ENCODE measurements at regions not wholly inside any gene's neighbourhood (a gene's known extent, or its start where the extent isn't known, plus 50 kb on each side); places are given as distances from the start of the nearest gene placed in this dataset.

- no peak overlapping the region for H3K27ac Mint-ChIP-seq (ENCODE audit: low read depth, unreplicated experiment)
- ChIA-PET CTCF (no interaction called here), POLR2A (interaction anchor here (0.6 kb wide), 1 partner anchor 19 kb away, joined by 3 read pairs; no protein-coding TSS in a partner anchor)
- TF ChIP-seq CTCF (IDR thresholded peaks at IDR 0.05; ENCODE audit: unreplicated experiment): no peak
- no peaks in the 10 kb centered on the region for H3K4me1 Mint-ChIP-seq (ENCODE audit: insufficient read depth, unreplicated experiment)
- no peaks in the 10 kb centered on the region for H3K36me3 Mint-ChIP-seq (ENCODE audit: insufficient read depth, unreplicated experiment)
- no peak overlapping the region for H3K4me3 Mint-ChIP-seq (ENCODE audit: unreplicated experiment)
- no peak for DNase-seq (ENCODE audit: unreplicated experiment)
- no peaks in the 10 kb centered on the region for H3K27me3 Mint-ChIP-seq (ENCODE audit: insufficient read depth, unreplicated experiment)
- H3K9me3 Mint-ChIP-seq (ENCODE audit: unreplicated experiment): no peaks in the 10 kb centered on the region
- BruUV-seq (replicated peaks): no TSS peak
- intact Hi-C loops (cut with micrococcal nuclease): no loop called here
These were observed 133.9 kb downstream of the FANCF start for GRCh38 chr11:22491555-22492225.

GRCh38 chr11:22479971-22480720, 142.0 kb downstream of the SLC17A6 start:
- no peak overlapping the region for H3K4me3 Mint-ChIP-seq (ENCODE audit: unreplicated experiment)
- no peak for TF ChIP-seq CTCF (IDR thresholded peaks at IDR 0.05; ENCODE audit: unreplicated experiment)
- H3K9me3 Mint-ChIP-seq (ENCODE audit: unreplicated experiment): no peaks in the 10 kb centered on the region
- DNase-seq (ENCODE audit: unreplicated experiment): no peak
- no TSS peak for BruUV-seq (replicated peaks)
- H3K36me3 Mint-ChIP-seq (ENCODE audit: insufficient read depth, unreplicated experiment): no peaks in the 10 kb centered on the region
- peaks cover 6% of the 10 kb centered on the region for H3K4me1 Mint-ChIP-seq (ENCODE audit: insufficient read depth, unreplicated experiment)
- POLR2A ChIA-PET: no interaction called here
- CTCF ChIA-PET: interaction anchor here (1.0 kb wide), 1 partner anchor 308 kb away, joined by 4 read pairs; no protein-coding TSS in a partner anchor
- intact Hi-C loops (cut with micrococcal nuclease): no loop called here
- H3K27ac Mint-ChIP-seq (ENCODE audit: low read depth, unreplicated experiment): no peak overlapping the region
- H3K27me3 Mint-ChIP-seq (ENCODE audit: insufficient read depth, unreplicated experiment): no peaks in the 10 kb centered on the region

GRCh38 chr11:22479208-22479607, 141.0 kb downstream of the SLC17A6 start:
- no peak for TF ChIP-seq CTCF (IDR thresholded peaks at IDR 0.05; ENCODE audit: unreplicated experiment)
- DNase-seq (ENCODE audit: unreplicated experiment): no peak
- H3K4me1 Mint-ChIP-seq (ENCODE audit: insufficient read depth, unreplicated experiment): peaks cover 6% of the 10 kb centered on the region
- ChIA-PET CTCF (no interaction called here), POLR2A (interaction anchor here (0.6 kb wide), 1 partner anchor 9 kb away, joined by 4 read pairs; no protein-coding TSS in a partner anchor)
- H3K27me3 Mint-ChIP-seq (ENCODE audit: insufficient read depth, unreplicated experiment): no peaks in the 10 kb centered on the region
- BruUV-seq (replicated peaks): no TSS peak
- intact Hi-C loops (cut with micrococcal nuclease): no loop called here
- no peaks in the 10 kb centered on the region for H3K9me3 Mint-ChIP-seq (ENCODE audit: unreplicated experiment)
- no peaks in the 10 kb centered on the region for H3K36me3 Mint-ChIP-seq (ENCODE audit: insufficient read depth, unreplicated experiment)
- no peak overlapping the region for H3K4me3 Mint-ChIP-seq (ENCODE audit: unreplicated experiment)
- no peak overlapping the region for H3K27ac Mint-ChIP-seq (ENCODE audit: low read depth, unreplicated experiment)

GRCh38 chr11:22478169-22478568, 140.0 kb downstream of the SLC17A6 start:
- ChIA-PET POLR2A (no interaction called here), CTCF (interaction anchor here (0.6 kb wide), 1 partner anchor 63 kb away, joined by 3 read pairs; no protein-coding TSS in a partner anchor)
- no peaks in the 10 kb centered on the region for H3K36me3 Mint-ChIP-seq (ENCODE audit: insufficient read depth, unreplicated experiment)
- H3K9me3 Mint-ChIP-seq (ENCODE audit: unreplicated experiment): no peaks in the 10 kb centered on the region
- no peak overlapping the region for H3K27ac Mint-ChIP-seq (ENCODE audit: low read depth, unreplicated experiment)
- H3K27me3 Mint-ChIP-seq (ENCODE audit: insufficient read depth, unreplicated experiment): no peaks in the 10 kb centered on the region
- intact Hi-C loops (cut with micrococcal nuclease): no loop called here
- no peak for TF ChIP-seq CTCF (IDR thresholded peaks at IDR 0.05; ENCODE audit: unreplicated experiment)
- H3K4me1 Mint-ChIP-seq (ENCODE audit: insufficient read depth, unreplicated experiment): peaks cover 6% of the 10 kb centered on the region
- BruUV-seq (replicated peaks): no TSS peak
- no peak for DNase-seq (ENCODE audit: unreplicated experiment)
- no peak overlapping the region for H3K4me3 Mint-ChIP-seq (ENCODE audit: unreplicated experiment)

All from MCF 10A (cell line).